Activated naive CD8-positive, alpha-beta T cell treated with anti-CD3 and anti-CD28 coated beads, Interleukin-2, amount 10 ng/mL, durations not matched to agents 7 days and 5 days (primary cell): ENCODE measurements at regions not wholly inside any gene's neighbourhood (a gene's known extent, or its start where the extent isn't known, plus 50 kb on each side); places are given as distances from the start of the nearest gene placed in this dataset.

Source experiments
- ATAC-seq: fragments of 150-1000 bp; cut with Tn5 transposase; one replicate; pipeline ENCODE4 v1.10.0; 2021; ENCODE audit warnings: low read depth, moderate library complexity
- POLR2A ChIA-PET: fragments of 350-600 bp; sonication (Branson Sonifier 250); formaldehyde crosslinking; loops from one replicate; lab custom pipeline; 2021; ENCODE audit warnings: antibody characterized with exemption; lab: Charles Lee
- DNase-seq: peaks from one replicate; pipeline ENCODE4 v3.0.0; 2021
- H3K27ac Mint-ChIP-seq: one replicate; pipeline ENCODE4 v1.8.0; 2022; ENCODE audit warnings: mild to moderate bottlenecking, mixed read lengths
- H3K27me3 Mint-ChIP-seq: one replicate; pipeline ENCODE4 v1.8.0; 2022; ENCODE audit warnings: mild to moderate bottlenecking, moderate library complexity, mixed read lengths
- H3K36me3 Mint-ChIP-seq: one replicate; pipeline ENCODE4 v1.8.0; 2021; ENCODE audit warnings: mild to moderate bottlenecking, mixed read lengths
- H3K4me1 Mint-ChIP-seq: one replicate; pipeline ENCODE4 v1.8.0; 2021; ENCODE audit warnings: mixed read lengths
- H3K4me3 Mint-ChIP-seq: one replicate; pipeline ENCODE4 v1.8.0; 2022; ENCODE audit warnings: mild to moderate bottlenecking, moderate library complexity, mixed read lengths
- H3K9me3 Mint-ChIP-seq: one replicate; pipeline ENCODE4 v1.8.0; 2021; ENCODE audit warnings: mixed read lengths

- Mint-ChIP-seq H3K27ac (no peak overlapping the region), H3K9me3 (no peaks in the 10 kb centered on the region), H3K4me3 (no peak overlapping the region), H3K4me1 (no peaks in the 10 kb centered on the region), H3K36me3 (no peaks in the 10 kb centered on the region), H3K27me3 (no peaks in the 10 kb centered on the region)
- ATAC-seq: no peak
- POLR2A ChIA-PET: no interaction called here
- DNase-seq: no peak
These were observed 691.9 kb downstream of the NR2F1-AS1 start for GRCh38 chr5:92889140-92889539.

- POLR2A ChIA-PET: no interaction called here
- DNase-seq (no peak), ATAC-seq (no peak)
- H3K9me3 Mint-ChIP-seq: no peaks in the 10 kb centered on the region
- no peaks in the 10 kb centered on the region for H3K4me1 Mint-ChIP-seq
- H3K27ac Mint-ChIP-seq: no peak overlapping the region
- no peaks in the 10 kb centered on the region for H3K27me3 Mint-ChIP-seq
- no peaks in the 10 kb centered on the region for H3K36me3 Mint-ChIP-seq
- no peak overlapping the region for H3K4me3 Mint-ChIP-seq
These were observed 693.8 kb downstream of the NR2F1-AS1 start for GRCh38 chr5:92887254-92887653.

- ATAC-seq: no peak
- no peaks in the 10 kb centered on the region for H3K4me1 Mint-ChIP-seq
- no peak overlapping the region for H3K4me3 Mint-ChIP-seq
- no peaks in the 10 kb centered on the region for H3K36me3 Mint-ChIP-seq
- no peak overlapping the region for H3K27ac Mint-ChIP-seq
- POLR2A ChIA-PET: no interaction called here
- no peaks in the 10 kb centered on the region for H3K9me3 Mint-ChIP-seq
- H3K27me3 Mint-ChIP-seq: no peaks in the 10 kb centered on the region
- DNase-seq: no peak
These were observed 694.3 kb downstream of the NR2F1-AS1 start for GRCh38 chr5:92886751-92887150.

DNA sequence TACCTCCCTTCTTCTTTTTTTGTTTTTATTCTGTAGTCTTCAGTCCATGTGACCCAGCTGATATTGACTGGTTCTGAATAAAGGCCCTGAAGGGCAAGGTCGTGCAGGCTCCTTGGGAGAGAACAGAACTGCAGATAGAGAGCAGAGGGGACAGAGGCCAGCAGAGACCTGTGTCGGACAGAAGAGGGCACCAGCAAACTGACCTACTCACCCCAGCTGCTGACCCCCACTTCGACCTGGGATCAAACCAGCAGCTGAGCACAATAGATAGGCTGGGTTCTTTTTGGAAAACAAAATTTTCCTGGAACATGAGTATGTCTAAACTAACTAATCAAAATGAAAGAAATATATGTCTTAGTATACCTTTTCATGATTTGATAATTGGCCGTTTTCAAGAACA is 695.1 kb downstream of the NR2F1-AS1 start:
- ATAC-seq (no peak), DNase-seq (no peak)
- Mint-ChIP-seq H3K27me3 (no peaks in the 10 kb centered on the region), H3K36me3 (no peaks in the 10 kb centered on the region), H3K27ac (no peak overlapping the region), H3K4me1 (no peaks in the 10 kb centered on the region), H3K9me3 (no peaks in the 10 kb centered on the region), H3K4me3 (no peak overlapping the region)
- POLR2A ChIA-PET: no interaction called here

- POLR2A ChIA-PET: no interaction called here
- no peaks in the 10 kb centered on the region for H3K36me3 Mint-ChIP-seq
- ATAC-seq: no peak
- H3K9me3 Mint-ChIP-seq: no peaks in the 10 kb centered on the region
- no peaks in the 10 kb centered on the region for H3K27me3 Mint-ChIP-seq
- no peak for DNase-seq
- H3K4me3 Mint-ChIP-seq: no peak overlapping the region
- H3K27ac Mint-ChIP-seq: no peak overlapping the region
- H3K4me1 Mint-ChIP-seq: no peaks in the 10 kb centered on the region
These were observed 696.5 kb downstream of the NR2F1-AS1 start for GRCh38 chr5:92884469-92884868.

DNA sequence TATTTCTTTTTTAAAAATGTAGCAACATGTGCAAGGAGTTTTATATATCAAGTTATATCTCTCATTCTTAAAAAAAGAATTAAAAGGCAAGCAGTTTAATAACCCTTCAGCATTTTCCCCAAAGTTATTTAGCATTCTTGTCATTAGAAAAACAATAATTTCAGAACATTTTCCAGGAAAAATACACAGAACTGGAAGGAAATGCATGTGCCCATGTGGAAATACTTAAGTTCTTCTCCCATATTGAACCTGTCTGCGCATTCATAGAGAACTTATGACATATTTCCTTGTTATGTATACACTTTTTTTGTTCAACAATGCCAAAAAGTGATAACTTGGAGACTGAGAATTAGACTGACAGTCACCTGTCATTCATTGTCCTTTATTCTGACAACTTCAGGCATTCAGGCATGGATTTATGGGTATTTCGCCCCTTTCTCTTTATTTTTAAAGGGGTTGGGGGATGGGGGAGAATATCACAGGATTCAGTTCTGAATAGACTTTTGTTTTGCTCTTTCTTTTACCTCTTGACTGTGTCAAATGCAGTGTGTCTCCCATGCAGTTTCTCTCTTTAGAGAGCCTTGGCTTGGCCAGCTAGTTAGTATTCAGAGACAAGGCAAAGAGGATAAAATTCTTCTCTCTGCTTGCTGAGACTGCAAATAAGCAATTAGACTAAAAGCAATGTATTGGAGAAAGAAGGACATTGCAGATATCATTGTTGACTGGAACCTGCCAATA is 701.0 kb downstream of the NR2F1-AS1 start:
- no peaks in the 10 kb centered on the region for H3K36me3 Mint-ChIP-seq
- no peak overlapping the region for H3K27ac Mint-ChIP-seq
- peaks cover 9% of the 10 kb centered on the region for H3K9me3 Mint-ChIP-seq
- DNase-seq (no peak), ATAC-seq (no peak)
- H3K27me3 Mint-ChIP-seq: no peaks in the 10 kb centered on the region
- no peak overlapping the region for H3K4me3 Mint-ChIP-seq
- H3K4me1 Mint-ChIP-seq: no peaks in the 10 kb centered on the region
- POLR2A ChIA-PET: no interaction called here

GRCh38 chr5:92874790-92875189 is 706.2 kb downstream of the NR2F1-AS1 start:
- Mint-ChIP-seq H3K9me3 (peaks cover 11% of the 10 kb centered on the region), H3K27me3 (no peaks in the 10 kb centered on the region), H3K27ac (no peak overlapping the region), H3K4me1 (no peaks in the 10 kb centered on the region), H3K4me3 (no peak overlapping the region), H3K36me3 (no peaks in the 10 kb centered on the region)
- ATAC-seq (no peak), DNase-seq (no peak)
- POLR2A ChIA-PET: no interaction called here

DNA sequence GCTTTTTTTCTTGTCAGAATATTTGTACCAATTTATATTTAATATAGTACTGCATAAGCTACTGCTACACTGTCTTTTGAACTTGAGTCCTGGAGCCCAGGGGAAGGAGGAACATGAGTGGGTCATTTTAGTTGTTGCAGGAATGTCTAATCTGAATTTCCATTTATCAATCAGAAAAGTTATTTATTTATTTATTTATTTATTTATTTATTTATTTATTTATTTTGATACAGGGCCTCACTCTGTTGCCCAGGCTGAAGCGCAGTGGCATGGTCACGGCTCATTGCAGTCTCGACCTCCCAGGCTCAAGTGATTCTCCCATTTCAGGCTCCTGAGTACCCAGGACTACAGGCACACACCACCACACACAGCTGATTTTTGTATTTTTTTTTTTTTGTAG is 712.6 kb downstream of the NR2F1-AS1 start:
- Mint-ChIP-seq H3K27me3 (no peaks in the 10 kb centered on the region), H3K27ac (no peak overlapping the region), H3K4me3 (no peak overlapping the region), H3K9me3 (no peaks in the 10 kb centered on the region), H3K4me1 (no peaks in the 10 kb centered on the region), H3K36me3 (no peaks in the 10 kb centered on the region)
- DNase-seq: no peak
- ATAC-seq: no peak
- POLR2A ChIA-PET: no interaction called here

GRCh38 chr5:92864591-92864990 is 716.4 kb downstream of the NR2F1-AS1 start:
- DNase-seq (no peak), ATAC-seq (no peak)
- Mint-ChIP-seq H3K27me3 (no peaks in the 10 kb centered on the region), H3K36me3 (no peaks in the 10 kb centered on the region), H3K4me1 (no peaks in the 10 kb centered on the region), H3K4me3 (no peak overlapping the region), H3K27ac (no peak overlapping the region), H3K9me3 (no peaks in the 10 kb centered on the region)
- POLR2A ChIA-PET: no interaction called here

- Mint-ChIP-seq H3K27me3 (no peaks in the 10 kb centered on the region), H3K36me3 (no peaks in the 10 kb centered on the region), H3K4me1 (no peaks in the 10 kb centered on the region), H3K9me3 (no peaks in the 10 kb centered on the region), H3K27ac (no peak overlapping the region), H3K4me3 (no peak overlapping the region)
- POLR2A ChIA-PET: no interaction called here
- DNase-seq: no peak
- ATAC-seq: no peak
These were observed 717.4 kb downstream of the NR2F1-AS1 start for GRCh38 chr5:92863666-92864065.

GRCh38 chr5:92861531-92862285 is 719.3 kb downstream of the NR2F1-AS1 start:
- H3K4me3 Mint-ChIP-seq: no peak overlapping the region
- no peaks in the 10 kb centered on the region for H3K36me3 Mint-ChIP-seq
- H3K9me3 Mint-ChIP-seq: no peaks in the 10 kb centered on the region
- no peak for DNase-seq
- no peak for ATAC-seq
- H3K27ac Mint-ChIP-seq: no peak overlapping the region
- no peaks in the 10 kb centered on the region for H3K4me1 Mint-ChIP-seq
- H3K27me3 Mint-ChIP-seq: no peaks in the 10 kb centered on the region
- POLR2A ChIA-PET: no interaction called here

DNA sequence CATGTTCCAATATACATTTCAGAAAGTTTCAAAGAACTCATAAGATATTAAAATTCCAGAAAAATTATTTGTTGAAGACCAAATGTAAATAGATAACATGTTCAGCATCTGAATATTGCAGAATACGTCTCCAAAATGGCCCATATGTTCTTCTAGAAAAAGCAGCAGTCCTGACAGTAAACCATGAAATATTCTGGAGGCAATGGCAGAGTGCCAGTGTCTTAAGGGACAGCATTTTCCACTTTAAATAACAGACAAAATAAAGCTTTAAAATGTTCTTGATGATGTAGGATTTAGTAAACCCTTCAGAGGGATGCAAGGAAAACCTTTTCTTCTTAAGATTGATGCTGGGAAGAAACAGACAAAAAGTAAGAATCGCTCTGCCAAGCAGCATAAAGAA is 721.0 kb downstream of the NR2F1-AS1 start:
- no peak for DNase-seq
- no peak for ATAC-seq
- Mint-ChIP-seq H3K4me3 (no peak overlapping the region), H3K9me3 (no peaks in the 10 kb centered on the region), H3K36me3 (no peaks in the 10 kb centered on the region), H3K27ac (no peak overlapping the region), H3K27me3 (no peaks in the 10 kb centered on the region), H3K4me1 (no peaks in the 10 kb centered on the region)
- POLR2A ChIA-PET: no interaction called here

DNA sequence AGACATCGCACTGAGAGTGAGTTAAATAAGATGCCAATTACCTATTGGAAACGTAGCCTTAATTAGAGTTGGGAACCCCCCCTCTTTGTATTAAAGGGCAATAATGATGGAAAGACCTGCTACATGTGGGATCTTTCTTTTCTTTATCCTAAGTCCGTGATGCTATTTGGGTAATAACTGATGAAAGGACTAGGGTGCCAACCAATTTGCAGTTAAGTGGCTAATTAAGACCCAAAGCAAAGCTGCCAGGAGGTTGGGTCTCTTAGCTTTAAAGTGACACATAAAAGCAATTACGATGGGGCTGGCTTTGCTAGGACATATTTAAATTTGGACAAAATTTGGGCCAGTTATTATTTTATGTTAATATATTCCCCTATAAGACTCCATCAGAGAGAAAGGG is 728.8 kb downstream of the NR2F1-AS1 start:
- no peaks in the 10 kb centered on the region for H3K27me3 Mint-ChIP-seq
- POLR2A ChIA-PET: no interaction called here
- ATAC-seq (no peak), DNase-seq (no peak)
- no peaks in the 10 kb centered on the region for H3K9me3 Mint-ChIP-seq
- H3K4me3 Mint-ChIP-seq: no peak overlapping the region
- H3K4me1 Mint-ChIP-seq: no peaks in the 10 kb centered on the region
- no peak overlapping the region for H3K27ac Mint-ChIP-seq
- H3K36me3 Mint-ChIP-seq: no peaks in the 10 kb centered on the region

DNA sequence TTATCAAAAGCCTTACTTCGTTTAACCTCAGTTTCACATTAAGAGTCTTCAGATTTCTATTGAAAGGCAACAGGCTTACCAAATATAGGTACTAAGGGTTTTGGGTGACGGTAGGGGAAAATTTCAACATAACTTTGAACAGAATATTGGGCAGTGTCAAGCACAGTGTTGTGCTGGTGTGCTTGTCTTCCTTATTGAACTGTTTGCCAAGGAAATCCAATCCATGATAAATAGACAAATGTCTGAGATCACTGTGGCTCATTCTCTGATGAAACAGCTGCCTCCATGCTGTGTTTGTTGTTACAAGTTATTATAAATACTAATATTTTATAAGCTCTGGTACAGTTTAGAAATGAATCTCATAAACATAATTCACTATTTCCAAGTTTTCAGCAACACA is 730.1 kb downstream of the NR2F1-AS1 start:
- POLR2A ChIA-PET: no interaction called here
- no peaks in the 10 kb centered on the region for H3K9me3 Mint-ChIP-seq
- no peak overlapping the region for H3K4me3 Mint-ChIP-seq
- no peak for DNase-seq
- no peaks in the 10 kb centered on the region for H3K36me3 Mint-ChIP-seq
- H3K4me1 Mint-ChIP-seq: no peaks in the 10 kb centered on the region
- no peaks in the 10 kb centered on the region for H3K27me3 Mint-ChIP-seq
- no peak for ATAC-seq
- no peak overlapping the region for H3K27ac Mint-ChIP-seq
